ENCODE measurements at regions not wholly inside any gene's neighbourhood (a gene's known extent, or its start where the extent isn't known, plus 50 kb on each side); places are given as distances from the start of the nearest gene placed in this dataset.

GRCh38 chr6:137949686-137950390 is 82.8 kb downstream of the TNFAIP3 start (continued):
- TF ChIP-seq, protein P1, sequence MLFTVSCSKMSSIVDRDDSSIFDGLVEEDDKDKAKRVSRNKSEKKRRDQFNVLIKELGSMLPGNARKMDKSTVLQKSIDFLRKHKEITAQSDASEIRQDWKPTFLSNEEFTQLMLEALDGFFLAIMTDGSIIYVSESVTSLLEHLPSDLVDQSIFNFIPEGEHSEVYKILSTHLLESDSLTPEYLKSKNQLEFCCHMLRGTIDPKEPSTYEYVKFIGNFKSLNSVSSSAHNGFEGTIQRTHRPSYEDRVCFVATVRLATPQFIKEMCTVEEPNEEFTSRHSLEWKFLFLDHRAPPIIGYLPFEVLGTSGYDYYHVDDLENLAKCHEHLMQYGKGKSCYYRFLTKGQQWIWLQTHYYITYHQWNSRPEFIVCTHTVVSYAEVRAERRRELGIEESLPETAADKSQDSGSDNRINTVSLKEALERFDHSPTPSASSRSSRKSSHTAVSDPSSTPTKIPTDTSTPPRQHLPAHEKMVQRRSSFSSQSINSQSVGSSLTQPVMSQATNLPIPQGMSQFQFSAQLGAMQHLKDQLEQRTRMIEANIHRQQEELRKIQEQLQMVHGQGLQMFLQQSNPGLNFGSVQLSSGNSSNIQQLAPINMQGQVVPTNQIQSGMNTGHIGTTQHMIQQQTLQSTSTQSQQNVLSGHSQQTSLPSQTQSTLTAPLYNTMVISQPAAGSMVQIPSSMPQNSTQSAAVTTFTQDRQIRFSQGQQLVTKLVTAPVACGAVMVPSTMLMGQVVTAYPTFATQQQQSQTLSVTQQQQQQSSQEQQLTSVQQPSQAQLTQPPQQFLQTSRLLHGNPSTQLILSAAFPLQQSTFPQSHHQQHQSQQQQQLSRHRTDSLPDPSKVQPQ (CRISPR knock-in tag; IDR thresholded peaks at IDR 0.05; ENCODE audit: borderline replicate concordance), result no peak
- TF ChIP-seq E2F4 (CRISPR knock-in tag; IDR thresholded peaks at IDR 0.05; ENCODE audit: low read depth) (no peak), LARP7 (IDR thresholded peaks at IDR 0.05) (no peak), FOXP1 (CRISPR knock-in tag; IDR thresholded peaks at IDR 0.05) (no peak), NFXL1 (CRISPR knock-in tag; IDR thresholded peaks at IDR 0.05) (no peak), SIRT6 (IDR thresholded peaks at IDR 0.05; ENCODE audit: low read depth, low read length) (no peak), FOXJ3 (CRISPR knock-in tag; IDR thresholded peaks at IDR 0.05) (no peak)
- TF ChIP-seq, protein P2, sequence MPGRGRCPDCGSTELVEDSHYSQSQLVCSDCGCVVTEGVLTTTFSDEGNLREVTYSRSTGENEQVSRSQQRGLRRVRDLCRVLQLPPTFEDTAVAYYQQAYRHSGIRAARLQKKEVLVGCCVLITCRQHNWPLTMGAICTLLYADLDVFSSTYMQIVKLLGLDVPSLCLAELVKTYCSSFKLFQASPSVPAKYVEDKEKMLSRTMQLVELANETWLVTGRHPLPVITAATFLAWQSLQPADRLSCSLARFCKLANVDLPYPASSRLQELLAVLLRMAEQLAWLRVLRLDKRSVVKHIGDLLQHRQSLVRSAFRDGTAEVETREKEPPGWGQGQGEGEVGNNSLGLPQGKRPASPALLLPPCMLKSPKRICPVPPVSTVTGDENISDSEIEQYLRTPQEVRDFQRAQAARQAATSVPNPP (IDR thresholded peaks at IDR 0.05; ENCODE audit: borderline replicate concordance, insufficient read depth, insufficient read length), result no peak
- TF ChIP-seq, protein P3, sequence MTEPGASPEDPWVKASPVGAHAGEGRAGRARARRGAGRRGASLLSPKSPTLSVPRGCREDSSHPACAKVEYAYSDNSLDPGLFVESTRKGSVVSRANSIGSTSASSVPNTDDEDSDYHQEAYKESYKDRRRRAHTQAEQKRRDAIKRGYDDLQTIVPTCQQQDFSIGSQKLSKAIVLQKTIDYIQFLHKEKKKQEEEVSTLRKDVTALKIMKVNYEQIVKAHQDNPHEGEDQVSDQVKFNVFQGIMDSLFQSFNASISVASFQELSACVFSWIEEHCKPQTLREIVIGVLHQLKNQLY (CRISPR knock-in tag; conservative IDR thresholded peaks at IDR 0.05), result no peak

Measured in K562 (cell line).